ENCODE measurements at regions not wholly inside any gene's neighbourhood (a gene's known extent, or its start where the extent isn't known, plus 50 kb on each side); places are given as distances from the start of the nearest gene placed in this dataset.
A peak's percentile ranks its signal among the peaks of the same experiment; 100 is the strongest.
"Not testable (repeated sequence)": the region's sequence is repeated elsewhere in the genome, so short reads cannot be mapped to it uniquely, and the experiment has no call there.

GRCh38 chr1:79259390-79260336 lies 253.1 kb upstream of the ADGRL4 start:
- Histone ChIP-seq H3K4me3 (ENCODE audit: extremely low read depth, insufficient read depth, low read length, poor library complexity, severe bottlenecking) (no peak overlapping the region), H3K9me3 (ENCODE audit: control insufficient read depth, low read length) (no peaks in the 10 kb centered on the region), H3K36me3 (ENCODE audit: control insufficient read depth, insufficient read depth, low read length) (no peaks in the 10 kb centered on the region), H3K4me1 (ENCODE audit: control insufficient read depth, insufficient read depth, low read length, poor library complexity, severe bottlenecking) (no peaks in the 10 kb centered on the region), H3K27ac (ENCODE audit: low read depth, low read length, severe bottlenecking) (no peak overlapping the region)
- WGBS, 2 experiments (ENCODE audit: insufficient coverage in 2 of 2) = no CpG with 5 or more reads among the region's 5 CpGs

DNA sequence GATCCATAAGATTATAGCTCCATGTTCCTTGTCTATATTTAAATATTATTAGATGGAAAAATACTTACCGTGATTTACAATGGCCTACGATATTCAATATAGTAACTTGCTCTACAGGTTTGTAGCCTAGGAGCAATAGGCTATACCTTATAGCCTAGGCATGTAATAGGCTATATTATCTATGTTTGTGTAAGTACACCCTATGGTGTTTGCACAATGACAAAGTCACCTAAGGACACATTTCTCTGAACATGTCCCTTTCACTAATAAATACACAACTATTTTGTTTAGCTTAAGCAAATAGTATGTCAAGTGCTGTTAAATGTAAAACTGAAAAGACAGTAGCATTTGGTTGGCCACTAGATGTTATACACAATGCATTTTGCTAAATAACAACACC lies 248.9 kb upstream of the ADGRL4 start:
- WGBS, 2 experiments (ENCODE audit: insufficient coverage in 2 of 2) = no CpG with 5 or more reads among the region's 2 CpGs
- Histone ChIP-seq H3K4me3 (ENCODE audit: extremely low read depth, insufficient read depth, low read length, poor library complexity, severe bottlenecking) (no peak overlapping the region), H3K27ac (ENCODE audit: low read depth, low read length, severe bottlenecking) (no peak overlapping the region), H3K36me3 (ENCODE audit: control insufficient read depth, insufficient read depth, low read length) (no peaks in the 10 kb centered on the region), H3K4me1 (ENCODE audit: control insufficient read depth, insufficient read depth, low read length, poor library complexity, severe bottlenecking) (no peaks in the 10 kb centered on the region), H3K9me3 (ENCODE audit: control insufficient read depth, low read length) (no peaks in the 10 kb centered on the region)

GRCh38 chr1:79252598-79252997 lies 246.1 kb upstream of the ADGRL4 start:
- Histone ChIP-seq H3K27ac (ENCODE audit: low read depth, low read length, severe bottlenecking) (no peak overlapping the region), H3K4me1 (ENCODE audit: control insufficient read depth, insufficient read depth, low read length, poor library complexity, severe bottlenecking) (no peaks in the 10 kb centered on the region), H3K9me3 (ENCODE audit: control insufficient read depth, low read length) (no peaks in the 10 kb centered on the region), H3K36me3 (ENCODE audit: control insufficient read depth, insufficient read depth, low read length) (no peaks in the 10 kb centered on the region), H3K4me3 (ENCODE audit: extremely low read depth, insufficient read depth, low read length, poor library complexity, severe bottlenecking) (no peak overlapping the region)
- 85% methylated on average over 2 of the region's 3 CpGs; no CpG with 5 or more reads in 1 of the 2 experiments for WGBS, 2 experiments (ENCODE audit: insufficient coverage in 2 of 2)

- Histone ChIP-seq H3K4me1 (ENCODE audit: control insufficient read depth, insufficient read depth, low read length, poor library complexity, severe bottlenecking) (peaks cover 17% of the 10 kb centered on the region), H3K27ac (ENCODE audit: low read depth, low read length, severe bottlenecking) (no peak overlapping the region), H3K9me3 (ENCODE audit: control insufficient read depth, low read length) (peaks cover 11% of the 10 kb centered on the region), H3K4me3 (ENCODE audit: extremely low read depth, insufficient read depth, low read length, poor library complexity, severe bottlenecking) (no peak overlapping the region), H3K36me3 (ENCODE audit: control insufficient read depth, insufficient read depth, low read length) (no peaks in the 10 kb centered on the region)
- WGBS, 2 experiments (ENCODE audit: insufficient coverage in 2 of 2) = 87 to 94% methylated on average over 5 of the region's 5 CpGs
Measured at GRCh38 chr1:79239840-79240239, 233.3 kb upstream of the ADGRL4 start.

- no peaks in the 10 kb centered on the region for H3K36me3 ChIP-seq (ENCODE audit: control insufficient read depth, insufficient read depth, low read length)
- H3K4me3 ChIP-seq (ENCODE audit: extremely low read depth, insufficient read depth, low read length, poor library complexity, severe bottlenecking) = no peak overlapping the region
- H3K9me3 ChIP-seq (ENCODE audit: control insufficient read depth, low read length) = peaks cover 11% of the 10 kb centered on the region
- peaks cover 16% of the 10 kb centered on the region for H3K4me1 ChIP-seq (ENCODE audit: control insufficient read depth, insufficient read depth, low read length, poor library complexity, severe bottlenecking)
- peak overlapping the region; percentile 52 for H3K27ac ChIP-seq (ENCODE audit: low read depth, low read length, severe bottlenecking)
- 0 to 23% methylated on average over 1 of the region's 4 CpGs for WGBS, 2 experiments (ENCODE audit: insufficient coverage in 2 of 2)
Measured at GRCh38 chr1:79235301-79236002, 228.9 kb upstream of the ADGRL4 start.

DNA sequence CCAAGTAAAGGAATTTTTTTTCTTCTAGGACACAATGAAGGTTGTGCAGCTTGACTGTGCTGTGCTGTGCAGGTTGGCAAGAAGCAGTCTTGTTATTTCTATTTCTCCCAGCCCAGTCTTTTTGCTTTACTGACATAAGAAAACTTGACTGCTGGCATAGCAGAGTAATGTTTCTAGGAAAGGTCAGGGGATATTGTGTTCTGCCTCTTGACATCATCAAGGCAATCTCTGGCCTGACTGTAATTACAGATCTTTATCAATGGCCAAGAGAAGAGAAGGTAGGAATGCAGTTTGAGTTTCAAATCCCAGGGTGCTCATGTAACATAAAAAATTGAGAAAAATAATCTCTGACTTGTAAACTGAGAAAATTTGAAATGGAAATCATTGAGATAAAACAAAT lies 226.3 kb upstream of the ADGRL4 start:
- Histone ChIP-seq H3K9me3 (ENCODE audit: control insufficient read depth, low read length) (peaks cover 4% of the 10 kb centered on the region), H3K4me1 (ENCODE audit: control insufficient read depth, insufficient read depth, low read length, poor library complexity, severe bottlenecking) (peaks cover 16% of the 10 kb centered on the region), H3K27ac (ENCODE audit: low read depth, low read length, severe bottlenecking) (peak overlapping the region; percentile 58), H3K36me3 (ENCODE audit: control insufficient read depth, insufficient read depth, low read length) (no peaks in the 10 kb centered on the region), H3K4me3 (ENCODE audit: extremely low read depth, insufficient read depth, low read length, poor library complexity, severe bottlenecking) (no peak overlapping the region)

- H3K4me3 ChIP-seq (ENCODE audit: extremely low read depth, insufficient read depth, low read length, poor library complexity, severe bottlenecking); H3K27ac ChIP-seq (ENCODE audit: low read depth, low read length, severe bottlenecking); H3K9me3 ChIP-seq (ENCODE audit: control insufficient read depth, low read length); H3K36me3 ChIP-seq (ENCODE audit: control insufficient read depth, insufficient read depth, low read length): not testable (repeated sequence)
- peaks cover 12% of the 10 kb centered on the region for H3K4me1 ChIP-seq (ENCODE audit: control insufficient read depth, insufficient read depth, low read length, poor library complexity, severe bottlenecking)
- 81 to 93% methylated on average over 4 of the region's 4 CpGs for WGBS, 2 experiments (ENCODE audit: insufficient coverage in 2 of 2)
Measured at GRCh38 chr1:79230751-79231150, 224.2 kb upstream of the ADGRL4 start.

- Histone ChIP-seq H3K4me3 (ENCODE audit: extremely low read depth, insufficient read depth, low read length, poor library complexity, severe bottlenecking) (no peak overlapping the region), H3K4me1 (ENCODE audit: control insufficient read depth, insufficient read depth, low read length, poor library complexity, severe bottlenecking) (no peaks in the 10 kb centered on the region), H3K27ac (ENCODE audit: low read depth, low read length, severe bottlenecking) (no peak overlapping the region), H3K9me3 (ENCODE audit: control insufficient read depth, low read length) (peaks cover 4% of the 10 kb centered on the region), H3K36me3 (ENCODE audit: control insufficient read depth, insufficient read depth, low read length) (no peaks in the 10 kb centered on the region)
- 100% methylated on average over 1 of the region's 2 CpGs for WGBS, 2 experiments (ENCODE audit: insufficient coverage in 2 of 2)
Measured at GRCh38 chr1:79226963-79227362, 220.4 kb upstream of the ADGRL4 start.

DNA sequence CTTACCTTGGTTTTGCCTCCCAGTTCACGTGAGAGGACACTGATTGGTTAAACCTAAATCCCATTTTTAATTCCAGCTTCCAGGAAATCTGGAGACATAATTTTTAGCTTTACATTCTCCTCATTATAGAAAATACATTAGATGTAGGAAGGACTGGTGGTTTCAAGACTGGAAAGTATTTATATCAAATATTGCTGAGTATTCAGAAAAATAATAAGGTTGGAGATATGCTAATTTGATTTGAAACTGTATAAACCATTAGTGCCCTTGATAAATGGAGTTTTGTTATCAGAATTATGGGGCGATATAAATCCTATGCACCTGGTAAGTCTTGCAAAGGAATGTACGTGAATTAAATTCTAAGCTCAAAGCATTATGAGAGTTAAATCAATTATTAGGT lies 218.0 kb upstream of the ADGRL4 start:
- H3K4me3 ChIP-seq (ENCODE audit: extremely low read depth, insufficient read depth, low read length, poor library complexity, severe bottlenecking) = no peak overlapping the region
- H3K36me3 ChIP-seq (ENCODE audit: control insufficient read depth, insufficient read depth, low read length) = no peaks in the 10 kb centered on the region
- no peaks in the 10 kb centered on the region for H3K4me1 ChIP-seq (ENCODE audit: control insufficient read depth, insufficient read depth, low read length, poor library complexity, severe bottlenecking)
- H3K27ac ChIP-seq (ENCODE audit: low read depth, low read length, severe bottlenecking) = no peak overlapping the region
- H3K9me3 ChIP-seq (ENCODE audit: control insufficient read depth, low read length) = peaks cover 16% of the 10 kb centered on the region
- WGBS, 2 experiments (ENCODE audit: insufficient coverage in 2 of 2) = 72 to 100% methylated on average over 1 to 2 of the region's 3 CpGs

DNA sequence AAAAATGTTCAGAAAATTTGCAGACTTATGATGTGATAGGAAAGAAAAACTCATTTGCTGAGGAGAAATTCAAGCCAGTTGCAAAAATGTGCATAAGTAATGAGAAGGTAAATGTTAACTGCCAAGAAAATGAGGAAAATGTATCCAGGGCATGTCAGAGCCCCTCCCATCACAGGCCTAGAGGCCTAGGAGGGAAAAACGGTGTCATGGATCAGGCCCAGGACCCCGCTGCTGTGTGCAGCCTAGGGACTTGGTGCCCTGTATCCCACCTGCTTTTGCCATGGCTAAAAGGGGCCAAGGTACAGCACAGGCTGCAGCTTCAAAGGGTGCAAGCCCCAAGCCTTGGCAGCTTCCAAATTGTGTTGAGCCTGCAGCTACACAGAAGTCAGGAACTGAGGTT lies 214.0 kb upstream of the ADGRL4 start:
- peaks cover 16% of the 10 kb centered on the region for H3K9me3 ChIP-seq (ENCODE audit: control insufficient read depth, low read length)
- H3K27ac ChIP-seq (ENCODE audit: low read depth, low read length, severe bottlenecking) = no peak overlapping the region
- H3K36me3 ChIP-seq (ENCODE audit: control insufficient read depth, insufficient read depth, low read length) = no peaks in the 10 kb centered on the region
- 100% methylated on average over 2 of the region's 2 CpGs; no CpG with 5 or more reads in 1 of the 2 experiments for WGBS, 2 experiments (ENCODE audit: insufficient coverage in 2 of 2)
- H3K4me3 ChIP-seq (ENCODE audit: extremely low read depth, insufficient read depth, low read length, poor library complexity, severe bottlenecking) = no peak overlapping the region
- no peaks in the 10 kb centered on the region for H3K4me1 ChIP-seq (ENCODE audit: control insufficient read depth, insufficient read depth, low read length, poor library complexity, severe bottlenecking)

GRCh38 chr1:79215311-79215710 lies 208.8 kb upstream of the ADGRL4 start:
- H3K27ac ChIP-seq (ENCODE audit: low read depth, low read length, severe bottlenecking) = no peak overlapping the region
- no peaks in the 10 kb centered on the region for H3K36me3 ChIP-seq (ENCODE audit: control insufficient read depth, insufficient read depth, low read length)
- H3K4me1 ChIP-seq (ENCODE audit: control insufficient read depth, insufficient read depth, low read length, poor library complexity, severe bottlenecking) = no peaks in the 10 kb centered on the region
- 78 to 100% methylated on average over 3 of the region's 4 CpGs for WGBS, 2 experiments (ENCODE audit: insufficient coverage in 2 of 2)
- peaks cover 2% of the 10 kb centered on the region for H3K9me3 ChIP-seq (ENCODE audit: control insufficient read depth, low read length)
- no peak overlapping the region for H3K4me3 ChIP-seq (ENCODE audit: extremely low read depth, insufficient read depth, low read length, poor library complexity, severe bottlenecking)
